ENCODE measurements at regions not wholly inside any gene's neighbourhood (a gene's known extent, or its start where the extent isn't known, plus 50 kb on each side); places are given as distances from the start of the nearest gene placed in this dataset.
A peak's percentile ranks its signal among the peaks of the same experiment; 100 is the strongest.

- DNase-seq (ENCODE audit: low spot score), result no peak
These were observed 540.8 kb downstream of the SOX6 start for GRCh38 chr11:15815246-15816195.

- no peak for DNase-seq (ENCODE audit: low spot score)
These were observed 540.0 kb downstream of the SOX6 start for GRCh38 chr11:15816260-15816871.

- DNase-seq (ENCODE audit: low spot score), result no peak
These were observed 539.3 kb downstream of the SOX6 start for GRCh38 chr11:15817001-15817400.

GRCh38 chr11:15818132-15818842, 538.1 kb downstream of the SOX6 start:
- no peak for DNase-seq (ENCODE audit: low spot score)

GRCh38 chr11:15819679-15820286, 536.6 kb downstream of the SOX6 start:
- peak; percentile 40 for DNase-seq (ENCODE audit: low spot score)

GRCh38 chr11:15821451-15821850, 534.9 kb downstream of the SOX6 start:
- DNase-seq (ENCODE audit: low spot score), result no peak

GRCh38 chr11:15824060-15824459, 532.3 kb downstream of the SOX6 start:
- DNase-seq (ENCODE audit: low spot score), result no peak

- DNase-seq (ENCODE audit: low spot score), result no peak
These were observed 530.2 kb downstream of the SOX6 start for GRCh38 chr11:15825976-15826650.

- DNase-seq (ENCODE audit: low spot score), result peak; percentile 11
These were observed 529.5 kb downstream of the SOX6 start for GRCh38 chr11:15826826-15827225.

GRCh38 chr11:15828215-15828853, 528.0 kb downstream of the SOX6 start:
- no peak for DNase-seq (ENCODE audit: low spot score)

GRCh38 chr11:15829312-15829711, 527.0 kb downstream of the SOX6 start:
- no peak for DNase-seq (ENCODE audit: low spot score)

- no peak for DNase-seq (ENCODE audit: low spot score)
These were observed 525.5 kb downstream of the SOX6 start for GRCh38 chr11:15830741-15831428.

GRCh38 chr11:15835788-15836411, 520.4 kb downstream of the SOX6 start:
- DNase-seq (ENCODE audit: low spot score), result no peak

- no peak for DNase-seq (ENCODE audit: low spot score)
These were observed 519.6 kb downstream of the SOX6 start for GRCh38 chr11:15836795-15837194.

- no peak for DNase-seq (ENCODE audit: low spot score)
These were observed 518.4 kb downstream of the SOX6 start for GRCh38 chr11:15837901-15838489.

GRCh38 chr11:15839061-15839460, 517.3 kb downstream of the SOX6 start:
- DNase-seq (ENCODE audit: low spot score), result no peak

GRCh38 chr11:15840966-15841365, 515.4 kb downstream of the SOX6 start:
- no peak for DNase-seq (ENCODE audit: low spot score)

- DNase-seq (ENCODE audit: low spot score), result no peak
These were observed 514.2 kb downstream of the SOX6 start for GRCh38 chr11:15841931-15842740.

- DNase-seq (ENCODE audit: low spot score), result no peak
These were observed 513.0 kb downstream of the SOX6 start for GRCh38 chr11:15843309-15843872.

All from hematopoietic multipotent progenitor cell treated with erythropoietin and hydrocortisone succinate and interleukin-3 and kit ligand, for 17 days (in vitro differentiated cells).